HEK293 (cell line): ENCODE measurements at regions not wholly inside any gene's neighbourhood (a gene's known extent, or its start where the extent isn't known, plus 50 kb on each side); places are given as distances from the start of the nearest gene placed in this dataset.

Source experiments
- CTCF ChIA-PET: fragments of 350-600 bp; formaldehyde crosslinking; extraction: SDS; loops from one replicate; lab custom pipeline; 2021; ENCODE audit warnings: antibody characterized with exemption; lab: Yijun Ruan, JAX
- POLR2A ChIA-PET: fragments of 300-600 bp; formaldehyde crosslinking; extraction: SDS; loops from one replicate; lab custom pipeline; 2020; ENCODE audit warnings: antibody characterized with exemption, inconsistent platforms; lab: Yijun Ruan, JAX
- H3K27ac ChIP-seq: fragments of 200-500 bp; sonication (Bioruptor generic); 2 replicates; pipeline ENCODE4 v1.5.1; 2014; ENCODE audit warnings: low read depth, low read length, control low read depth, inconsistent platforms; ENCODE audit errors: extremely low read depth
- H3K36me3 ChIP-seq, 2 experiments: fragments of 200-500 bp in 1 of 2; sonication (Bioruptor generic) in 1 of 2; 1 replicate in 1 of 2; 2 replicates in 1 of 2; pipeline ENCODE4 v1.5.1; 2014 to 2017; ENCODE audit warnings: inconsistent platforms in 2 of 2, low read length in 2 of 2; ENCODE audit not compliant: control insufficient read depth in 2 of 2, insufficient read depth in 1 of 2
- H3K4me1 ChIP-seq: fragments of 200-500 bp; sonication (Bioruptor generic); 2 replicates; pipeline ENCODE4 v1.5.1; 2014; ENCODE audit warnings: mild to moderate bottlenecking, low read length, inconsistent platforms; ENCODE audit not compliant: control insufficient read depth, insufficient read depth
- H3K4me3 ChIP-seq: 2 replicates; pipeline ENCODE4 v1.5.1; 2011; ENCODE audit warnings: low read depth, mild to moderate bottlenecking, control low read depth, low read length, moderate library complexity
- H3K9me3 ChIP-seq: fragments of 200-500 bp; sonication (Bioruptor generic); 2 replicates; pipeline ENCODE4 v1.5.1; 2014; ENCODE audit warnings: low read depth, low read length, inconsistent platforms; ENCODE audit not compliant: control insufficient read depth, insufficient read depth
- IKZF3 ChIP-seq: fragments of 450-650 bp; IDR thresholded peaks from 2 replicates; pipeline ENCODE4 v1.5.0; 2018; ENCODE audit warnings: missing biosample characterization, mild to moderate bottlenecking, missing genetic modification characterization, moderate library complexity
- KLF7 ChIP-seq: fragments of 450-650 bp; formaldehyde crosslinking; IDR thresholded peaks from 2 replicates; pipeline ENCODE4 v1.5.1; 2016; ENCODE audit warnings: missing biosample characterization, missing genetic modification characterization, borderline replicate concordance
- KLF9 ChIP-seq: fragments of 450-650 bp; formaldehyde crosslinking; IDR thresholded peaks from 2 replicates; pipeline ENCODE4 v1.5.1; 2016; ENCODE audit warnings: missing biosample characterization, missing genetic modification characterization, low read depth
- SP3 ChIP-seq: fragments of 450-650 bp; formaldehyde crosslinking; IDR thresholded peaks from 2 replicates; pipeline ENCODE4 v1.5.1; 2016; ENCODE audit warnings: missing biosample characterization, missing genetic modification characterization
- ZBTB17 ChIP-seq: fragments of 450-650 bp; formaldehyde crosslinking; IDR thresholded peaks from 2 replicates; pipeline ENCODE4 v1.5.1; 2016; ENCODE audit warnings: missing biosample characterization, missing genetic modification characterization
- ZBTB8A ChIP-seq: fragments of 450-650 bp; formaldehyde crosslinking; IDR thresholded peaks from 2 replicates; pipeline ENCODE4 v1.5.1; 2016; ENCODE audit warnings: missing biosample characterization, missing genetic modification characterization
- ZFP69B ChIP-seq: fragments of 450-650 bp; formaldehyde crosslinking; IDR thresholded peaks from 2 replicates; pipeline ENCODE4 v1.5.1; 2016; ENCODE audit warnings: missing biosample characterization, missing genetic modification characterization
- ZIC2 ChIP-seq: fragments of 450-650 bp; formaldehyde crosslinking; IDR thresholded peaks from 2 replicates; pipeline ENCODE4 v1.5.1; 2016; ENCODE audit warnings: missing biosample characterization, missing genetic modification characterization
- ZNF16 ChIP-seq: fragments of 450-650 bp; formaldehyde crosslinking; IDR thresholded peaks from 2 replicates; pipeline ENCODE4 v1.5.1; 2016; ENCODE audit warnings: low read depth, missing biosample characterization, missing genetic modification characterization
- ZNF19 ChIP-seq: fragments of 450-650 bp; formaldehyde crosslinking; IDR thresholded peaks from 2 replicates; pipeline ENCODE4; 2016; ENCODE audit warnings: missing biosample characterization, missing genetic modification characterization, low read depth
- ZNF211 ChIP-seq: fragments of 450-650 bp; formaldehyde crosslinking; IDR thresholded peaks from 2 replicates; pipeline ENCODE4 v1.5.1; 2016; ENCODE audit warnings: low read depth, missing biosample characterization, missing genetic modification characterization
- ZNF266 ChIP-seq: fragments of 450-650 bp; formaldehyde crosslinking; IDR thresholded peaks from 2 replicates; pipeline ENCODE4 v1.5.1; 2016; ENCODE audit warnings: missing biosample characterization, missing genetic modification characterization, low read depth
- ZNF335 ChIP-seq: fragments of 450-650 bp; formaldehyde crosslinking; conservative IDR thresholded peaks from 2 replicates; pipeline ENCODE4 v1.5.1; 2016; ENCODE audit warnings: missing biosample characterization, missing genetic modification characterization
- ZNF350 ChIP-seq: fragments of 450-650 bp; formaldehyde crosslinking; IDR thresholded peaks from 2 replicates; pipeline ENCODE4 v1.5.0; 2017; ENCODE audit warnings: missing biosample characterization, mild to moderate bottlenecking, missing genetic modification characterization
- ZNF48 ChIP-seq: fragments of 450-650 bp; formaldehyde crosslinking; IDR thresholded peaks from 2 replicates; pipeline ENCODE4 v1.5.1; 2016; ENCODE audit warnings: missing biosample characterization, missing genetic modification characterization
- ZNF521 ChIP-seq: fragments of 450-650 bp; formaldehyde crosslinking; IDR thresholded peaks from 2 replicates; pipeline ENCODE4 v1.5.1; 2017; ENCODE audit warnings: missing biosample characterization, mild to moderate bottlenecking, missing genetic modification characterization
- ZNF629 ChIP-seq: fragments of 450-650 bp; formaldehyde crosslinking; IDR thresholded peaks from 2 replicates; pipeline ENCODE4 v1.5.1; 2017; ENCODE audit warnings: missing biosample characterization, missing genetic modification characterization
- ZSCAN30 ChIP-seq: fragments of 450-650 bp; IDR thresholded peaks from 2 replicates; pipeline ENCODE4 v1.5.1; 2018; ENCODE audit warnings: missing biosample characterization, mild to moderate bottlenecking, missing genetic modification characterization, moderate library complexity
- TF ChIP-seq, protein P1 (sequence below): fragments of 450-650 bp; formaldehyde crosslinking; IDR thresholded peaks from 2 replicates; pipeline ENCODE4 v1.5.1; 2016; ENCODE audit warnings: missing biosample characterization, missing genetic modification characterization
- TF ChIP-seq, protein P2 (sequence below): fragments of 450-650 bp; formaldehyde crosslinking; IDR thresholded peaks from 2 replicates; pipeline ENCODE4 v1.5.1; 2016; ENCODE audit warnings: missing biosample characterization, missing genetic modification characterization, borderline replicate concordance
- TF ChIP-seq, protein P3 (sequence below): fragments of 450-650 bp; formaldehyde crosslinking; IDR thresholded peaks from 2 replicates; pipeline ENCODE4 v1.5.1; 2016; ENCODE audit warnings: missing biosample characterization, missing genetic modification characterization
- TF ChIP-seq, protein P4 (sequence below): fragments of 450-650 bp; formaldehyde crosslinking; IDR thresholded peaks from 2 replicates; pipeline ENCODE4 v1.5.1; 2016; ENCODE audit warnings: missing biosample characterization, missing genetic modification characterization, low read depth

DNA sequence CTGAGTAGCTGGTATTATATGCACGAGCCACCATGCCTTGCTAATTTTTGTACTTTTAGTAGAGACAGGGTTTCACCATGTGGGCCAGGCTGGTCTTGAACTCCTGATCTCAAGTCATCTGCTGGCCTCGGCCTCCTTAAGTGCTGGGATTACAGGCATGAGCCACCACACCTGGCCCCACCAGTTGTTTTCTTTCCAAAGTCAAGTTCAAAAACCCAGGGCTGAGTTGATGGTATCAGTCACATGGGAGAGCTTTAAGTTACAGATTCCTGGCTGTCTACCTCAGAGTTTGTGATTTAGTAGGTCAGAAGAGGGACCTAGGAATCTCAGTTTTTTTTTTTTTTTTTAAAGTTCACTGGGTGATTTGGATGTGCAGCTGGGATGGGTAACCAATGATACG is 107.7 kb downstream of the SCP2D1 start (continued):
- TF ChIP-seq, protein P1, sequence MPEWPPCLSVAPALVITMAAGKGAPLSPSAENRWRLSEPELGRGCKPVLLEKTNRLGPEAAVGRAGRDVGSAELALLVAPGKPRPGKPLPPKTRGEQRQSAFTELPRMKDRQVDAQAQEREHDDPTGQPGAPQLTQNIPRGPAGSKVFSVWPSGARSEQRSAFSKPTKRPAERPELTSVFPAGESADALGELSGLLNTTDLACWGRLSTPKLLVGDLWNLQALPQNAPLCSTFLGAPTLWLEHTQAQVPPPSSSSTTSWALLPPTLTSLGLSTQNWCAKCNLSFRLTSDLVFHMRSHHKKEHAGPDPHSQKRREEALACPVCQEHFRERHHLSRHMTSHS (tag by site-specific recombination): no peak
- TF ChIP-seq SP3 (tag by site-specific recombination): no peak

DNA sequence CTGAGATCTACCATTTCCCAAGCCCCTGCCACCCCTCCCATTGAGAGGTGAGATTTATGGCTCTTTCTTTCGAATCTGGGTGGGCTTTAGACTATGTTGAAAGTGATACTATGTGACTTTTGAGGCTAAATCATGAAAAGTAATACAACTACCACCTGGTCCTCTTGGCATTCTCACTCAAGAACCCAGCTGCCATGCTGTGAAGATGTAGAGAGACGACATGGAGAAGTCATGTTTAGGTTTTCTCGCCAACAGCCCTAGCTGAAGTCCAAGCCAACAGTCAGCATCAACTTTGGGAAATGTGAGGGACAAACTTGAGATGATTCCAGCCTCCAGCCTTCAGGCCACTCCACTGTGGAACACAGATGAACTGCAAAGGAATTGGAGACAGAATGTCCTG is 108.7 kb downstream of the SCP2D1 start:
- Histone ChIP-seq H3K27ac (no peak overlapping the region), H3K9me3 (no peaks in the 10 kb centered on the region), H3K4me1 (no peaks in the 10 kb centered on the region), H3K36me3 (no peaks in the 10 kb centered on the region), H3K4me3 (no peak overlapping the region)
- TF ChIP-seq ZFP69B (tag by site-specific recombination) (no peak), IKZF3 (tag by site-specific recombination) (no peak), ZIC2 (tag by site-specific recombination) (no peak), ZNF629 (tag by site-specific recombination) (no peak)
- TF ChIP-seq, protein P2, sequence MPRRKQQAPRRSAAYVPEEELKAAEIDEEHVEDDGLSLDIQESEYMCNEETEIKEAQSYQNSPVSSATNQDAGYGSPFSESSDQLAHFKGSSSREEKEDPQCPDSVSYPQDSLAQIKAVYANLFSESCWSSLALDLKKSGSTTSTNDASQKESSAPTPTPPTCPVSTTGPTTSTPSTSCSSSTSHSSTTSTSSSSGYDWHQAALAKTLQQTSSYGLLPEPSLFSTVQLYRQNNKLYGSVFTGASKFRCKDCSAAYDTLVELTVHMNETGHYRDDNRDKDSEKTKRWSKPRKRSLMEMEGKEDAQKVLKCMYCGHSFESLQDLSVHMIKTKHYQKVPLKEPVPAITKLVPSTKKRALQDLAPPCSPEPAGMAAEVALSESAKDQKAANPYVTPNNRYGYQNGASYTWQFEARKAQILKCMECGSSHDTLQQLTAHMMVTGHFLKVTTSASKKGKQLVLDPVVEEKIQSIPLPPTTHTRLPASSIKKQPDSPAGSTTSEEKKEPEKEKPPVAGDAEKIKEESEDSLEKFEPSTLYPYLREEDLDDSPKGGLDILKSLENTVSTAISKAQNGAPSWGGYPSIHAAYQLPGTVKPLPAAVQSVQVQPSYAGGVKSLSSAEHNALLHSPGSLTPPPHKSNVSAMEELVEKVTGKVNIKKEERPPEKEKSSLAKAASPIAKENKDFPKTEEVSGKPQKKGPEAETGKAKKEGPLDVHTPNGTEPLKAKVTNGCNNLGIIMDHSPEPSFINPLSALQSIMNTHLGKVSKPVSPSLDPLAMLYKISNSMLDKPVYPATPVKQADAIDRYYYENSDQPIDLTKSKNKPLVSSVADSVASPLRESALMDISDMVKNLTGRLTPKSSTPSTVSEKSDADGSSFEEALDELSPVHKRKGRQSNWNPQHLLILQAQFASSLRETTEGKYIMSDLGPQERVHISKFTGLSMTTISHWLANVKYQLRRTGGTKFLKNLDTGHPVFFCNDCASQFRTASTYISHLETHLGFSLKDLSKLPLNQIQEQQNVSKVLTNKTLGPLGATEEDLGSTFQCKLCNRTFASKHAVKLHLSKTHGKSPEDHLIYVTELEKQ (tag by site-specific recombination): no peak
- TF ChIP-seq, protein P3, sequence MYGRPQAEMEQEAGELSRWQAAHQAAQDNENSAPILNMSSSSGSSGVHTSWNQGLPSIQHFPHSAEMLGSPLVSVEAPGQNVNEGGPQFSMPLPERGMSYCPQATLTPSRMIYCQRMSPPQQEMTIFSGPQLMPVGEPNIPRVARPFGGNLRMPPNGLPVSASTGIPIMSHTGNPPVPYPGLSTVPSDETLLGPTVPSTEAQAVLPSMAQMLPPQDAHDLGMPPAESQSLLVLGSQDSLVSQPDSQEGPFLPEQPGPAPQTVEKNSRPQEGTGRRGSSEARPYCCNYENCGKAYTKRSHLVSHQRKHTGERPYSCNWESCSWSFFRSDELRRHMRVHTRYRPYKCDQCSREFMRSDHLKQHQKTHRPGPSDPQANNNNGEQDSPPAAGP (tag by site-specific recombination): no peak
- TF ChIP-seq, protein P4, sequence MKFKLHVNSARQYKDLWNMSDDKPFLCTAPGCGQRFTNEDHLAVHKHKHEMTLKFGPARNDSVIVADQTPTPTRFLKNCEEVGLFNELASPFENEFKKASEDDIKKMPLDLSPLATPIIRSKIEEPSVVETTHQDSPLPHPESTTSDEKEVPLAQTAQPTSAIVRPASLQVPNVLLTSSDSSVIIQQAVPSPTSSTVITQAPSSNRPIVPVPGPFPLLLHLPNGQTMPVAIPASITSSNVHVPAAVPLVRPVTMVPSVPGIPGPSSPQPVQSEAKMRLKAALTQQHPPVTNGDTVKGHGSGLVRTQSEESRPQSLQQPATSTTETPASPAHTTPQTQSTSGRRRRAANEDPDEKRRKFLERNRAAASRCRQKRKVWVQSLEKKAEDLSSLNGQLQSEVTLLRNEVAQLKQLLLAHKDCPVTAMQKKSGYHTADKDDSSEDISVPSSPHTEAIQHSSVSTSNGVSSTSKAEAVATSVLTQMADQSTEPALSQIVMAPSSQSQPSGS (tag by site-specific recombination): no peak
- CTCF ChIA-PET: interaction anchor here (0.6 kb wide), 1 partner anchor 39 kb away, joined by 3 read pairs; no protein-coding TSS in a partner anchor
- POLR2A ChIA-PET: no interaction called here

DNA sequence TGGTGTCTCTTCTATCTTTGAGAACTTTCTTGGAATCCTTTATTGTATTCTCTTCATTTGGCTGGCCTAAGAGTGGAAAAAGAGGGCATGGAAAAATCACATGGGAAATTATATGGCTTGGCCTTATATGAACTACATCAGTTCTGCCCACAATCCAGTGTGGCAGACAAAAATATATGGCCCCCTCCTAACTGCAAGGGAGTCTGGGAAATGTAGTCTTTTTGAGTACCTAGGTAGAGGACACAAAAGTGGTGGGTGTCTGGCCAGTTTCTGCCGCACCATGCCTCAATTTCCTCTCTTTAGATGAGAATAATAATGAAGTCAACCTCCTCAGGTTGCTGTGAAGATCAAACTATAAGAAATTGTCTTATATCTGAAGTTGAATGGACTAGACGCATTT is 109.3 kb downstream of the SCP2D1 start:
- no peak overlapping the region for H3K4me3 ChIP-seq
- no peak for TF ChIP-seq ZNF521 (tag by site-specific recombination)
- no peak for TF ChIP-seq ZBTB8A (tag by site-specific recombination)
- TF ChIP-seq, all 188 proteins: peak for 0
- H3K27ac ChIP-seq: no peak overlapping the region
- ChIA-PET CTCF (no interaction called here), POLR2A (no interaction called here)
- no peaks in the 10 kb centered on the region for H3K9me3 ChIP-seq
- H3K36me3 ChIP-seq: no peaks in the 10 kb centered on the region
- no peaks in the 10 kb centered on the region for H3K4me1 ChIP-seq

DNA sequence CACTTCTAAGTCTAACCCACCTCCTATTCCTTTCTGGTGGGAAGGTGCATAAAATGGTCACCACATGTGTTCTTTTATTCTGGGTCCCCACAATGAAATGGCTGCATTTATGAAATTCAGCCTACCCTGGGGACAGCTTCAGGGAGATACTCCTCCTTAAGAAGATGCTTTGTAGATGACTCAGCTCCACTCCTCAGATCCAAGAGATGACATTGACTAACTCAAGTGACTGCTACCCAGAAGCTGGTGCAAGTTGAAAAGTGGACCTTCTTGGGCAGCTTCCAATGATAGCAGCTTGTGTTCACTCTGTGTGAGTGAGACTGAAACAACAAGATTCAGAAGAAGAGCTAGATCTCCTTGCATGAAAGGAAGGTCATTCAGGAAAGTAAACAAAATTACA is 113.4 kb downstream of the SCP2D1 start:
- ChIA-PET POLR2A (no interaction called here), CTCF (interaction anchor here (1.1 kb wide), 1 partner anchor 295 kb away, joined by 7 read pairs; no protein-coding TSS in a partner anchor)
- Histone ChIP-seq H3K36me3 (no peaks in the 10 kb centered on the region), H3K9me3 (no peaks in the 10 kb centered on the region), H3K27ac (no peak overlapping the region), H3K4me3 (no peak overlapping the region), H3K4me1 (no peaks in the 10 kb centered on the region)
- TF ChIP-seq ZNF48 (tag by site-specific recombination) (no peak), ZNF335 (tag by site-specific recombination) (no peak), ZNF266 (no peak), ZBTB17 (tag by site-specific recombination) (no peak), ZFP69B (tag by site-specific recombination) (no peak), ZNF16 (tag by site-specific recombination) (no peak), ZNF19 (tag by site-specific recombination) (no peak), ZNF211 (tag by site-specific recombination) (no peak), ZNF350 (tag by site-specific recombination) (no peak), KLF9 (no peak), KLF7 (tag by site-specific recombination) (no peak), ZSCAN30 (no peak)
- TF ChIP-seq, protein P4 (tag by site-specific recombination): no peak
